WTC11 (cell line): ENCODE measurements at regions not wholly inside any gene's neighbourhood (a gene's known extent, or its start where the extent isn't known, plus 50 kb on each side); places are given as distances from the start of the nearest gene placed in this dataset.

Experiments
- ATAC-seq: fragments of 200-7000 bp; cut with Tn5 transposase; 2 replicates; pipeline ENCODE4 v1.10.0; 2021; ENCODE audit warnings: mild to moderate bottlenecking, moderate library complexity
- CTCF ChIA-PET: fragments of 300-600 bp; sonication (Branson Sonifier 250); formaldehyde crosslinking; loops from one replicate; lab custom pipeline; 2021; ENCODE audit warnings: antibody characterized with exemption; lab: Charles Lee
- POLR2A ChIA-PET: fragments of 350-600 bp; sonication (Branson Sonifier 250); formaldehyde crosslinking; loops from one replicate; lab custom pipeline; 2021; ENCODE audit warnings: antibody characterized with exemption; lab: Charles Lee
- DNase-seq: peaks from one replicate; pipeline ENCODE4 v3.0.0; 2021; ENCODE audit warnings: low spot score
- H3K27ac Mint-ChIP-seq: 2 replicates; pipeline ENCODE4 v1.8.0; 2021; ENCODE audit warnings: mixed read lengths
- H3K27me3 Mint-ChIP-seq: 2 replicates; pipeline ENCODE4 v1.8.0; 2021; ENCODE audit warnings: low read depth, mild to moderate bottlenecking, moderate library complexity, mixed read lengths
- H3K36me3 Mint-ChIP-seq: 2 replicates; pipeline ENCODE4 v1.8.0; 2021; ENCODE audit warnings: mixed read lengths
- H3K4me1 Mint-ChIP-seq: 2 replicates; pipeline ENCODE4 v1.8.0; 2022; ENCODE audit warnings: mixed read lengths
- H3K4me3 Mint-ChIP-seq: 2 replicates; pipeline ENCODE4 v1.8.0; 2021; ENCODE audit warnings: mild to moderate bottlenecking, moderate library complexity, mixed read lengths
- H3K9me3 Mint-ChIP-seq: 2 replicates; pipeline ENCODE4 v1.8.0; 2021; ENCODE audit warnings: mixed read lengths
- ATF1 ChIP-seq: sonication (generic); formaldehyde crosslinking; IDR thresholded peaks from 2 replicates; pipeline ENCODE4 v1.8.1; 2023; ENCODE audit warnings: mild to moderate bottlenecking, moderate library complexity, missing genetic modification reagents
- ELF4 ChIP-seq: sonication (generic); formaldehyde crosslinking; IDR thresholded peaks from 2 replicates; pipeline ENCODE4 v1.8.1; 2022; ENCODE audit warnings: low read depth, mild to moderate bottlenecking, moderate library complexity, missing genetic modification reagents
- FOXK1 ChIP-seq: sonication (generic); formaldehyde crosslinking; IDR thresholded peaks from 2 replicates; pipeline ENCODE4 v1.8.0; 2022; ENCODE audit warnings: mild to moderate bottlenecking, moderate library complexity, missing genetic modification reagents
- GABPB1 ChIP-seq: sonication (generic); formaldehyde crosslinking; IDR thresholded peaks from 2 replicates; pipeline ENCODE4 v1.8.1; 2023; ENCODE audit warnings: mild to moderate bottlenecking, missing genetic modification reagents
- GRHL2 ChIP-seq: fragments of 250-450 bp; sonication (Bioruptor Pico); IDR thresholded peaks from 2 replicates; pipeline ENCODE4 v1.8.0; 2022; ENCODE audit warnings: mild to moderate bottlenecking, moderate library complexity; ENCODE audit not compliant: insufficient replicate concordance, severe bottlenecking
- HMGA2 ChIP-seq: fragments of 250-450 bp; sonication (Bioruptor Pico); IDR thresholded peaks from 2 replicates; pipeline ENCODE4 v1.4.0; 2021; ENCODE audit warnings: mild to moderate bottlenecking, moderate library complexity
- KAT7 ChIP-seq: sonication (generic); formaldehyde crosslinking; IDR thresholded peaks from 2 replicates; pipeline ENCODE4 v1.8.1; 2023; ENCODE audit warnings: missing genetic modification reagents, mild to moderate bottlenecking, borderline replicate concordance
- NR2C2 ChIP-seq: sonication (generic); formaldehyde crosslinking; IDR thresholded peaks from 2 replicates; pipeline ENCODE4 v1.8.0; 2022; ENCODE audit warnings: mild to moderate bottlenecking, missing genetic modification reagents
- OVOL2 ChIP-seq: fragments of 250-450 bp; sonication (Bioruptor Pico); IDR thresholded peaks from 2 replicates; pipeline ENCODE4 v1.9.0; 2021; ENCODE audit warnings: mild to moderate bottlenecking, borderline replicate concordance
- RORB ChIP-seq: fragments of 250-450 bp; sonication (Bioruptor Pico); IDR thresholded peaks from 2 replicates; pipeline ENCODE4 v1.9.0; 2021; ENCODE audit warnings: mild to moderate bottlenecking
- TCF7 ChIP-seq: sonication (generic); formaldehyde crosslinking; IDR thresholded peaks from 2 replicates; pipeline ENCODE4 v1.8.0; 2022; ENCODE audit warnings: mild to moderate bottlenecking, low read depth, missing genetic modification reagents, moderate library complexity
- TP53 ChIP-seq: sonication (generic); formaldehyde crosslinking; IDR thresholded peaks from 2 replicates; pipeline ENCODE4 v1.8.1; 2023; ENCODE audit warnings: mild to moderate bottlenecking, missing genetic modification reagents
- ZNF263 ChIP-seq: sonication (generic); formaldehyde crosslinking; IDR thresholded peaks from 2 replicates; pipeline ENCODE4 v1.8.1; 2022; ENCODE audit warnings: low read depth, mild to moderate bottlenecking, moderate library complexity, missing genetic modification reagents
- ZNF423 ChIP-seq: fragments of 250-450 bp; sonication (Bioruptor Pico); IDR thresholded peaks from 2 replicates; pipeline ENCODE4 v2.1.2; 2022; ENCODE audit warnings: mild to moderate bottlenecking, moderate library complexity
- TF ChIP-seq, protein P1 (sequence below): sonication (generic); formaldehyde crosslinking; IDR thresholded peaks from 2 replicates; pipeline ENCODE4 v1.8.0; 2022; ENCODE audit warnings: mild to moderate bottlenecking, missing genetic modification reagents
- TF ChIP-seq, protein P2 (sequence below): sonication (generic); formaldehyde crosslinking; conservative IDR thresholded peaks from 2 replicates; pipeline ENCODE4 v1.8.1; 2023; ENCODE audit warnings: mild to moderate bottlenecking, low read depth, missing genetic modification reagents, moderate library complexity
- TF ChIP-seq, protein P3 (sequence below): sonication (generic); formaldehyde crosslinking; IDR thresholded peaks from 2 replicates; pipeline ENCODE4 v1.8.0; 2022; ENCODE audit warnings: mild to moderate bottlenecking, missing genetic modification reagents
- TF ChIP-seq, protein P4 (sequence below): sonication (generic); formaldehyde crosslinking; IDR thresholded peaks from 2 replicates; pipeline ENCODE4 v1.8.1; 2022; ENCODE audit warnings: mild to moderate bottlenecking, missing genetic modification reagents, moderate library complexity, borderline replicate concordance
- TF ChIP-seq, protein P5 (sequence below): sonication (generic); formaldehyde crosslinking; IDR thresholded peaks from 2 replicates; pipeline ENCODE4 v1.8.0; 2022; ENCODE audit warnings: mild to moderate bottlenecking, missing genetic modification reagents
- TF ChIP-seq, protein P6 (sequence below): sonication (generic); formaldehyde crosslinking; IDR thresholded peaks from 2 replicates; pipeline ENCODE4 v1.8.1; 2023; ENCODE audit warnings: mild to moderate bottlenecking, missing genetic modification reagents, borderline replicate concordance

DNA sequence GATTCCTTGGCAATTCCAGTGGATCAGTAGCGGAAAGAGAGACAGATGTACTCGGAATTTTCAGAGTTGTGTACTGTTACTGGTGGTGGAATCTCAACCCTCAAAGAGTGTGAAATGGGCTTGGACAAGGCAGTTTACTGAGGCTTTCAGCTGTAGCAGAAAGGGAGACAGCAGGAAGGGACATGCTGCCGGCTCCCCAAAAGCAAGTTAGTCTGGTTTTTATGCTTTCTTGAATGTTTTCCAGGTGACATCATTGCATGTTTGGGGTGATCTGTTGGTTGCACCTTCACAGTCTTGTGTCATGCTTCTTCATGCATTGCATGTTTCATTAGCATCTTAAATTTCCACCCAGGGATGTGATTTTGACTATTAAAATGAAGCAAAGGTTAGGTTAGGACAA lies 1282.2 kb downstream of the ADGRL3 start (continued):
- TF ChIP-seq, protein P1, sequence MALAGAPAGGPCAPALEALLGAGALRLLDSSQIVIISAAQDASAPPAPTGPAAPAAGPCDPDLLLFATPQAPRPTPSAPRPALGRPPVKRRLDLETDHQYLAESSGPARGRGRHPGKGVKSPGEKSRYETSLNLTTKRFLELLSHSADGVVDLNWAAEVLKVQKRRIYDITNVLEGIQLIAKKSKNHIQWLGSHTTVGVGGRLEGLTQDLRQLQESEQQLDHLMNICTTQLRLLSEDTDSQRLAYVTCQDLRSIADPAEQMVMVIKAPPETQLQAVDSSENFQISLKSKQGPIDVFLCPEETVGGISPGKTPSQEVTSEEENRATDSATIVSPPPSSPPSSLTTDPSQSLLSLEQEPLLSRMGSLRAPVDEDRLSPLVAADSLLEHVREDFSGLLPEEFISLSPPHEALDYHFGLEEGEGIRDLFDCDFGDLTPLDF (CRISPR knock-in tag): no peak
- no peak for TF ChIP-seq ZNF423
- TF ChIP-seq, all 79 proteins: peak for 0

DNA sequence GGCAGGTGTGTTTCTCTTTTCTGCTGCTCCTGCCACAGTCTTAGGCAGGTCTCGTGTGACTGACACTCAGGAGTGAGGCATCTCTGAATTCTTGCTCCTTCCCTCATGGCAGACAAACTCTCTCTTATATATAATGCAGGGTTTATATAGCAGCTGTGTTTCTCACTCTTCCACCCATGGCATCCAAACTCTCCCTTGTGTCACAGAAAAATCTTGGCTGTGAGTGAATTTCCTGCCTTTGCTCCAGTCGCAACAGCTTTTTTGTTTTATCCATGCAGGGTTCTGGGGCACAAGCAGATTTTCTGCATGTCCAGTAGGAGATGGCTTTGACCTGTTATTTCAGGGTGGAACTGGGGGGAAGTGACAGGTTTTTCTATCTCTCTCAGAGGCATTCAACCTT lies 1275.5 kb downstream of the ADGRL3 start:
- Mint-ChIP-seq H3K4me3 (no peak overlapping the region), H3K36me3 (no peaks in the 10 kb centered on the region), H3K27me3 (no peaks in the 10 kb centered on the region), H3K9me3 (no peaks in the 10 kb centered on the region), H3K4me1 (no peaks in the 10 kb centered on the region), H3K27ac (no peak overlapping the region)
- TF ChIP-seq KAT7 (CRISPR knock-in tag): no peak
- TF ChIP-seq, protein P2, sequence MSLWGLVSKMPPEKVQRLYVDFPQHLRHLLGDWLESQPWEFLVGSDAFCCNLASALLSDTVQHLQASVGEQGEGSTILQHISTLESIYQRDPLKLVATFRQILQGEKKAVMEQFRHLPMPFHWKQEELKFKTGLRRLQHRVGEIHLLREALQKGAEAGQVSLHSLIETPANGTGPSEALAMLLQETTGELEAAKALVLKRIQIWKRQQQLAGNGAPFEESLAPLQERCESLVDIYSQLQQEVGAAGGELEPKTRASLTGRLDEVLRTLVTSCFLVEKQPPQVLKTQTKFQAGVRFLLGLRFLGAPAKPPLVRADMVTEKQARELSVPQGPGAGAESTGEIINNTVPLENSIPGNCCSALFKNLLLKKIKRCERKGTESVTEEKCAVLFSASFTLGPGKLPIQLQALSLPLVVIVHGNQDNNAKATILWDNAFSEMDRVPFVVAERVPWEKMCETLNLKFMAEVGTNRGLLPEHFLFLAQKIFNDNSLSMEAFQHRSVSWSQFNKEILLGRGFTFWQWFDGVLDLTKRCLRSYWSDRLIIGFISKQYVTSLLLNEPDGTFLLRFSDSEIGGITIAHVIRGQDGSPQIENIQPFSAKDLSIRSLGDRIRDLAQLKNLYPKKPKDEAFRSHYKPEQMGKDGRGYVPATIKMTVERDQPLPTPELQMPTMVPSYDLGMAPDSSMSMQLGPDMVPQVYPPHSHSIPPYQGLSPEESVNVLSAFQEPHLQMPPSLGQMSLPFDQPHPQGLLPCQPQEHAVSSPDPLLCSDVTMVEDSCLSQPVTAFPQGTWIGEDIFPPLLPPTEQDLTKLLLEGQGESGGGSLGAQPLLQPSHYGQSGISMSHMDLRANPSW (CRISPR knock-in tag): no peak
- TF ChIP-seq, protein P3, sequence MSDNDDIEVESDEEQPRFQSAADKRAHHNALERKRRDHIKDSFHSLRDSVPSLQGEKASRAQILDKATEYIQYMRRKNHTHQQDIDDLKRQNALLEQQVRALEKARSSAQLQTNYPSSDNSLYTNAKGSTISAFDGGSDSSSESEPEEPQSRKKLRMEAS: no peak
- TF ChIP-seq FOXK1 (CRISPR knock-in tag): no peak
- no peak for TF ChIP-seq ZNF263 (CRISPR knock-in tag)
- no peak for TF ChIP-seq GRHL2 (CRISPR knock-in tag)
- TF ChIP-seq NR2C2 (CRISPR knock-in tag): no peak
- no peak for TF ChIP-seq ATF1
- TF ChIP-seq OVOL2: no peak
- no peak for TF ChIP-seq RORB (CRISPR knock-in tag)
- TF ChIP-seq ELF4 (CRISPR knock-in tag): no peak
- ChIA-PET POLR2A (no interaction called here), CTCF (interaction anchor here (0.5 kb wide), 1 partner anchor 482 kb away, joined by 6 read pairs; no protein-coding TSS in a partner anchor)
- DNase-seq (no peak), ATAC-seq (no peak)

DNA sequence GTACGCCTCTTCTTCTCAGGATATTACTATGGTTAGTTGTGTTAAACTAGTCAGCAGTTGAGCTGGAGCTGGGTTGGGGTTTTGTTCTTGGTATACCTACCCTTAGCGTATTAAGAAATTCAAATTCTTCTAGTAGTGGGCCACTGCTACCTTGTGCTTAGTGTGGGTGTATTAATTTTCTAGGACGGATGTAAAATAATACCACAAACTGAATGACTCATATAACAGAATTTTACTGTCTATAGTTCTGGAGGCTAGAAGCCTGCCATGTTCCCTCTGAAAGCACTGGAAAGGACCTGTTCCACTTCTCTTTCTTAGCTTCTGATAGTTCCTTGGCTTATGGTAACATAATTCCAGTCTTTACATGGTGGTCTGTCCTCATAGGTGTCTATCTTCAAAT lies 1274.7 kb downstream of the ADGRL3 start:
- ATAC-seq (no peak), DNase-seq (no peak)
- H3K36me3 Mint-ChIP-seq: no peaks in the 10 kb centered on the region
- H3K27ac Mint-ChIP-seq: no peak overlapping the region
- H3K27me3 Mint-ChIP-seq: no peaks in the 10 kb centered on the region
- CTCF ChIA-PET: no interaction called here
- POLR2A ChIA-PET: no interaction called here
- H3K9me3 Mint-ChIP-seq: no peaks in the 10 kb centered on the region
- no peak overlapping the region for H3K4me3 Mint-ChIP-seq
- no peak for TF ChIP-seq TP53 (CRISPR knock-in tag)
- TF ChIP-seq, protein P4, sequence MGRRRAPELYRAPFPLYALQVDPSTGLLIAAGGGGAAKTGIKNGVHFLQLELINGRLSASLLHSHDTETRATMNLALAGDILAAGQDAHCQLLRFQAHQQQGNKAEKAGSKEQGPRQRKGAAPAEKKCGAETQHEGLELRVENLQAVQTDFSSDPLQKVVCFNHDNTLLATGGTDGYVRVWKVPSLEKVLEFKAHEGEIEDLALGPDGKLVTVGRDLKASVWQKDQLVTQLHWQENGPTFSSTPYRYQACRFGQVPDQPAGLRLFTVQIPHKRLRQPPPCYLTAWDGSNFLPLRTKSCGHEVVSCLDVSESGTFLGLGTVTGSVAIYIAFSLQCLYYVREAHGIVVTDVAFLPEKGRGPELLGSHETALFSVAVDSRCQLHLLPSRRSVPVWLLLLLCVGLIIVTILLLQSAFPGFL (CRISPR knock-in tag): no peak
- no peak for TF ChIP-seq ELF4 (CRISPR knock-in tag)
- no peak for TF ChIP-seq HMGA2
- TF ChIP-seq GABPB1 (CRISPR knock-in tag): no peak
- TF ChIP-seq KAT7 (CRISPR knock-in tag): no peak
- TF ChIP-seq, protein P5, sequence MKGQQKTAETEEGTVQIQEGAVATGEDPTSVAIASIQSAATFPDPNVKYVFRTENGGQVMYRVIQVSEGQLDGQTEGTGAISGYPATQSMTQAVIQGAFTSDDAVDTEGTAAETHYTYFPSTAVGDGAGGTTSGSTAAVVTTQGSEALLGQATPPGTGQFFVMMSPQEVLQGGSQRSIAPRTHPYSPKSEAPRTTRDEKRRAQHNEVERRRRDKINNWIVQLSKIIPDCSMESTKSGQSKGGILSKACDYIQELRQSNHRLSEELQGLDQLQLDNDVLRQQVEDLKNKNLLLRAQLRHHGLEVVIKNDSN (CRISPR knock-in tag): no peak
- TF ChIP-seq TCF7 (CRISPR knock-in tag): no peak
- TF ChIP-seq, protein P6, sequence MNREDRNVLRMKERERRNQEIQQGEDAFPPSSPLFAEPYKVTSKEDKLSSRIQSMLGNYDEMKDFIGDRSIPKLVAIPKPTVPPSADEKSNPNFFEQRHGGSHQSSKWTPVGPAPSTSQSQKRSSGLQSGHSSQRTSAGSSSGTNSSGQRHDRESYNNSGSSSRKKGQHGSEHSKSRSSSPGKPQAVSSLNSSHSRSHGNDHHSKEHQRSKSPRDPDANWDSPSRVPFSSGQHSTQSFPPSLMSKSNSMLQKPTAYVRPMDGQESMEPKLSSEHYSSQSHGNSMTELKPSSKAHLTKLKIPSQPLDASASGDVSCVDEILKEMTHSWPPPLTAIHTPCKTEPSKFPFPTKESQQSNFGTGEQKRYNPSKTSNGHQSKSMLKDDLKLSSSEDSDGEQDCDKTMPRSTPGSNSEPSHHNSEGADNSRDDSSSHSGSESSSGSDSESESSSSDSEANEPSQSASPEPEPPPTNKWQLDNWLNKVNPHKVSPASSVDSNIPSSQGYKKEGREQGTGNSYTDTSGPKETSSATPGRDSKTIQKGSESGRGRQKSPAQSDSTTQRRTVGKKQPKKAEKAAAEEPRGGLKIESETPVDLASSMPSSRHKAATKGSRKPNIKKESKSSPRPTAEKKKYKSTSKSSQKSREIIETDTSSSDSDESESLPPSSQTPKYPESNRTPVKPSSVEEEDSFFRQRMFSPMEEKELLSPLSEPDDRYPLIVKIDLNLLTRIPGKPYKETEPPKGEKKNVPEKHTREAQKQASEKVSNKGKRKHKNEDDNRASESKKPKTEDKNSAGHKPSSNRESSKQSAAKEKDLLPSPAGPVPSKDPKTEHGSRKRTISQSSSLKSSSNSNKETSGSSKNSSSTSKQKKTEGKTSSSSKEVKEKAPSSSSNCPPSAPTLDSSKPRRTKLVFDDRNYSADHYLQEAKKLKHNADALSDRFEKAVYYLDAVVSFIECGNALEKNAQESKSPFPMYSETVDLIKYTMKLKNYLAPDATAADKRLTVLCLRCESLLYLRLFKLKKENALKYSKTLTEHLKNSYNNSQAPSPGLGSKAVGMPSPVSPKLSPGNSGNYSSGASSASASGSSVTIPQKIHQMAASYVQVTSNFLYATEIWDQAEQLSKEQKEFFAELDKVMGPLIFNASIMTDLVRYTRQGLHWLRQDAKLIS (CRISPR knock-in tag): no peak
- H3K4me1 Mint-ChIP-seq: no peaks in the 10 kb centered on the region
